IMR-90 (cell line): ENCODE measurements at regions not wholly inside any gene's neighbourhood (a gene's known extent, or its start where the extent isn't known, plus 50 kb on each side); places are given as distances from the start of the nearest gene placed in this dataset.
A peak's percentile ranks its signal among the peaks of the same experiment; 100 is the strongest.

ENCODE experiments used
- ATAC-seq: fragments of 200-7000 bp; cut with Tn5 transposase; 2 replicates; pipeline ENCODE4 v1.9.1; 2020; ENCODE audit warnings: low read depth, mild to moderate bottlenecking, moderate library complexity
- BruUV-seq: library from RNA; stranded (reverse); fragments of 400-500 nt; replicated peaks from 2 replicates; lab custom pipeline; 2021; lab: Mats Ljungman, UMichigan
- CTCF ChIA-PET: fragments of 300-600 bp; formaldehyde crosslinking; extraction: SDS; loops from one replicate; lab custom pipeline; 2021; ENCODE audit warnings: antibody characterized with exemption; lab: Yijun Ruan, JAX
- POLR2A ChIA-PET: fragments of 300-600 bp; sonication (Branson Sonifier 250); formaldehyde crosslinking; loops from one replicate; lab custom pipeline; 2022; ENCODE audit warnings: antibody characterized with exemption; ENCODE audit not compliant: unreplicated experiment; lab: Charles Lee
- DNase-seq: peaks from one replicate; pipeline ENCODE4 v3.0.0; 2013
- H2AFZ ChIP-seq: replicated peaks from 2 replicates; pipeline ENCODE3; 2013; ENCODE audit warnings: low read length, mild to moderate bottlenecking; ENCODE audit not compliant: poor library complexity
- H2AK5ac ChIP-seq: 2 replicates; pipeline ENCODE4 v1.6.1; 2013; ENCODE audit warnings: low read depth, low read length, inconsistent platforms
- H2AK9ac ChIP-seq: replicated peaks from 2 replicates; pipeline ENCODE3; 2013; ENCODE audit warnings: mild to moderate bottlenecking, low read depth, low read length, moderate library complexity; ENCODE audit not compliant: poor library complexity
- H2BK120ac ChIP-seq: 2 replicates; pipeline ENCODE4 v1.6.1; 2013; ENCODE audit warnings: low read depth, low read length, inconsistent platforms
- H2BK15ac ChIP-seq: 3 replicates; pipeline ENCODE4 v1.6.1; 2013; ENCODE audit warnings: low read depth, low read length, inconsistent platforms
- H2BK20ac ChIP-seq: 2 replicates; pipeline ENCODE4 v1.6.1; 2013; ENCODE audit warnings: low read depth, mild to moderate bottlenecking, inconsistent platforms, low read length, moderate library complexity
- H2BK5ac ChIP-seq: 2 replicates; pipeline ENCODE4 v1.6.1; 2013; ENCODE audit warnings: mild to moderate bottlenecking, low read depth, low read length, inconsistent platforms; ENCODE audit not compliant: poor library complexity, severe bottlenecking
- H3K14ac ChIP-seq: replicated peaks from 2 replicates; pipeline ENCODE4 v1.6.1; 2013; ENCODE audit warnings: low read depth, low read length, inconsistent platforms
- H3K18ac ChIP-seq: 2 replicates; pipeline ENCODE4 v1.6.1; 2013; ENCODE audit warnings: low read depth, low read length, control low read depth
- H3K23ac ChIP-seq: 2 replicates; pipeline ENCODE4 v1.6.1; 2013; ENCODE audit warnings: low read depth, low read length, inconsistent platforms
- H3K27ac ChIP-seq: 2 replicates; pipeline ENCODE4 v1.5.1; 2013; ENCODE audit warnings: mild to moderate bottlenecking, control low read depth, low read length; ENCODE audit not compliant: insufficient read depth
- H3K27me3 ChIP-seq: 2 replicates; pipeline ENCODE4 v1.6.1; 2013; ENCODE audit warnings: low read length; ENCODE audit not compliant: control insufficient read depth, insufficient read depth
- H3K36me3 ChIP-seq: 2 replicates; pipeline ENCODE4 v1.6.1; 2013; ENCODE audit warnings: low read length, mixed read lengths; ENCODE audit not compliant: control insufficient read depth, insufficient read depth
- H3K4ac ChIP-seq: 2 replicates; pipeline ENCODE4 v1.6.1; 2013; ENCODE audit warnings: low read depth, low read length, inconsistent platforms
- H3K4me1 ChIP-seq: 2 replicates; pipeline ENCODE4 v1.6.1; 2013; ENCODE audit warnings: low read length, mixed read lengths; ENCODE audit not compliant: control insufficient read depth, insufficient read depth
- H3K4me2 ChIP-seq: 2 replicates; pipeline ENCODE4 v1.6.1; 2013; ENCODE audit warnings: low read depth, mild to moderate bottlenecking, control low read depth, low read length, moderate library complexity
- H3K4me3 ChIP-seq: 2 replicates; pipeline ENCODE4 v1.5.1; 2013; ENCODE audit warnings: low read depth, mild to moderate bottlenecking, control low read depth, low read length, moderate library complexity; ENCODE audit not compliant: insufficient read depth
- H3K56ac ChIP-seq: 2 replicates; pipeline ENCODE4 v1.6.1; 2013; ENCODE audit warnings: low read length, inconsistent platforms; ENCODE audit not compliant: insufficient read depth; ENCODE audit errors: extremely low read depth
- H3K79me1 ChIP-seq, 2 experiments: 2 replicates each; pipeline ENCODE4 v1.6.1; 2013; ENCODE audit warnings: low read length in 2 of 2, inconsistent platforms in 1 of 2, low read depth in 1 of 2
- H3K9ac ChIP-seq: 2 replicates; pipeline ENCODE4 v1.6.1; 2013; ENCODE audit warnings: low read depth, low read length, control low read depth
- H3K9me1 ChIP-seq: 2 replicates; pipeline ENCODE4 v1.6.1; 2013; ENCODE audit warnings: low read length, inconsistent platforms; ENCODE audit not compliant: insufficient read depth
- H3K9me3 ChIP-seq: 2 replicates; pipeline ENCODE4 v1.6.1; 2013; ENCODE audit warnings: low read length; ENCODE audit not compliant: control insufficient read depth, insufficient read depth
- H4K20me1 ChIP-seq: 2 replicates; pipeline ENCODE4 v1.6.1; 2013; ENCODE audit warnings: low read length, inconsistent platforms; ENCODE audit not compliant: insufficient read depth
- H4K5ac ChIP-seq: 2 replicates; pipeline ENCODE4 v1.6.1; 2013; ENCODE audit warnings: mild to moderate bottlenecking, low read depth, low read length, control low read depth
- H4K8ac ChIP-seq, 2 experiments: 2 replicates each; pipeline ENCODE4 v1.6.1; 2013; ENCODE audit warnings: low read depth in 2 of 2, low read length in 2 of 2, control low read depth in 1 of 2, inconsistent platforms in 1 of 2
- H4K91ac ChIP-seq: 2 replicates; pipeline ENCODE4 v1.6.1; 2013; ENCODE audit warnings: low read depth, low read length, inconsistent platforms; ENCODE audit not compliant: insufficient read depth
- BHLHE40 ChIP-seq: fragments of 150-350 bp; IDR thresholded peaks from 2 replicates; pipeline ENCODE4 v1.6.1; 2016; ENCODE audit warnings: mild to moderate bottlenecking, low read depth, low read length
- CEBPB ChIP-seq: IDR thresholded peaks from 2 replicates; pipeline ENCODE4 v1.6.1; 2012; ENCODE audit warnings: low read depth, low read length, improper control_type of control experiment
- CTCF ChIP-seq: conservative IDR thresholded peaks from 2 replicates; pipeline ENCODE4 v1.5.1; 2012; ENCODE audit warnings: mild to moderate bottlenecking, low read depth, low read length, improper control_type of control experiment
- NFE2L2 ChIP-seq: fragments of 150-350 bp; IDR thresholded peaks from 2 replicates; pipeline ENCODE4 v1.6.1; 2016; ENCODE audit warnings: low read depth, mild to moderate bottlenecking, low read length
- POLR2A ChIP-seq: IDR thresholded peaks from 2 replicates; pipeline ENCODE4 v1.6.1; 2012; ENCODE audit warnings: mild to moderate bottlenecking, low read depth, low read length
- RCOR1 ChIP-seq: IDR thresholded peaks from 2 replicates; pipeline ENCODE4 v1.6.1; 2012; ENCODE audit warnings: mild to moderate bottlenecking, low read length, improper control_type of control experiment; ENCODE audit not compliant: insufficient replicate concordance
- WGBS, 2 experiments: methylation state at CpG; one replicate each; pipeline versions ENCODE4 v1.1.5 to v1.1.7; 2013; ENCODE audit warnings: missing lambda C conversion rate in 2 of 2; ENCODE audit not compliant: insufficient read length in 1 of 2; ENCODE audit errors: extremely low coverage in 2 of 2; 5-methylcytosine and 5-hydroxymethylcytosine counted together
- dilution Hi-C: fragments of 300-500 bp; cut with HindIII; formaldehyde crosslinking; loops from one replicate; pipeline ENCODE4 v1.14.3; 2018; ENCODE audit warnings: low sequenced_read_pairs; ENCODE audit not compliant: unreplicated experiment
- in situ Hi-C: fragments of 300-500 bp; cut with MboI; formaldehyde crosslinking; loops from 3 replicates; pipeline ENCODE4 v1.14.3; 2019; ENCODE audit warnings: low sequenced_read_pairs, inconsistent platforms, mixed read lengths
- intact Hi-C: fragments of 100-400 bp; cut with micrococcal nuclease; formaldehyde crosslinking; loops from 2 replicates; pipeline ENCODE4 v1.10.0; 2022

DNA sequence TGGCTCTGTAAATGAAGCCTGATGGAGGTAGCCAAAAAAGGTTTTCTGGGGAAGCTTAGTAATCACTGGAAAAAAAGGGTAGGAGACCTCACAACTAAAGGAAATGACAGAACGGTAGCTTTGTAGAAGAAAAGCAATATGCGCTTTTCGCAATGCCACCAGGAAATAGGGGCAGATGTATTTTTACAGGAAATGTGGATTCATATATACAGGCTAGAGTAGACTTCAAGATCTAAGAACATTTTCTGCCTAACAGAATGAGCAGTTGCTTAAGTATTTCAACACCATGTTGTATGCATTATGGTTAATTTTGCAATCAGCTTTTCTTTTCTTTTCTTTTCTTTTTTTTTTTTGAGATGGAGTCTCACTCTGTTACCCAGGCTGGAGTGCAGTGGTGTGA is 219.6 kb downstream of the CD83 start:
- H3K27ac ChIP-seq, result no peak overlapping the region
- no peaks in the 10 kb centered on the region for H4K20me1 ChIP-seq
- H3K4me1 ChIP-seq, result peaks cover 2% of the 10 kb centered on the region
- H3K18ac ChIP-seq, result no peak overlapping the region
- H2BK15ac ChIP-seq, result no peak overlapping the region
- H3K4me3 ChIP-seq, result no peak overlapping the region
- DNase-seq (peak; percentile 16), ATAC-seq (no peak)
- H3K9me1 ChIP-seq, result no peaks in the 10 kb centered on the region
- ChIA-PET POLR2A (no interaction called here), CTCF (no interaction called here)
- H3K4ac ChIP-seq, result no peak overlapping the region
- H3K4me2 ChIP-seq, result no peak overlapping the region
- WGBS, 2 experiments, result 92% methylated on average over 2 of the region's 3 CpGs; no CpG with 5 or more reads in 1 of the 2 experiments
- H2BK20ac ChIP-seq, result no peak overlapping the region
- H3K14ac ChIP-seq, result no peak overlapping the region
- no peak overlapping the region for H4K5ac ChIP-seq
- no peak overlapping the region for H4K8ac ChIP-seq
- no peak overlapping the region for H4K91ac ChIP-seq
- no peaks in the 10 kb centered on the region for H3K9me3 ChIP-seq
- dilution Hi-C loops (no loop called here), intact Hi-C loops (no loop called here), in situ Hi-C loops (no loop called here)
- H3K56ac ChIP-seq, result no peak overlapping the region
- no peak overlapping the region for H2AFZ ChIP-seq
- H2BK5ac ChIP-seq, result no peak overlapping the region
- no peak overlapping the region for H3K23ac ChIP-seq
- H3K36me3 ChIP-seq, result no peaks in the 10 kb centered on the region
- no peaks in the 10 kb centered on the region for H3K79me1 ChIP-seq
- peaks cover 3% of the 10 kb centered on the region for H3K27me3 ChIP-seq
- no peak overlapping the region for H2AK9ac ChIP-seq
- H2BK120ac ChIP-seq, result no peak overlapping the region
- no peak overlapping the region for H2AK5ac ChIP-seq
- H3K9ac ChIP-seq, result no peak overlapping the region
- BruUV-seq, result no TSS peak
- TF ChIP-seq POLR2A (no peak), CTCF (no peak), BHLHE40 (no peak), RCOR1 (no peak), CEBPB (no peak), NFE2L2 (no peak)
